Muscle layer of duodenum (tissue), 2 donors: ENCODE measurements at regions not wholly inside any gene's neighbourhood (a gene's known extent, or its start where the extent isn't known, plus 50 kb on each side); places are given as distances from the start of the nearest gene placed in this dataset.

Experiments used
- H3K27ac ChIP-seq: one replicate; pipeline ENCODE4 v1.7.0; 2013; ENCODE audit warnings: mild to moderate bottlenecking, low read length
- H3K27me3 ChIP-seq: one replicate; pipeline ENCODE4 v1.7.0; 2013; ENCODE audit warnings: low read depth, mild to moderate bottlenecking, control low read depth, low read length
- H3K36me3 ChIP-seq, 2 donors: one replicate each; pipeline ENCODE4 v1.7.0; 2013; ENCODE audit warnings: low read length in 2 of 2, control low read depth in 1 of 2, mild to moderate bottlenecking in 1 of 2; ENCODE audit not compliant: insufficient read depth in 2 of 2, control insufficient read depth in 1 of 2
- H3K4me1 ChIP-seq, 2 donors: one replicate each; pipeline ENCODE4 v1.7.0; 2013; ENCODE audit warnings: low read length in 2 of 2, mild to moderate bottlenecking in 2 of 2, control low read depth in 1 of 2, moderate library complexity in 1 of 2; ENCODE audit not compliant: insufficient read depth in 2 of 2, control insufficient read depth in 1 of 2
- H3K4me3 ChIP-seq, 2 donors: one replicate each; pipeline ENCODE4 v1.7.0; 2013; ENCODE audit warnings: low read length in 2 of 2, low read depth in 1 of 2, mild to moderate bottlenecking in 1 of 2
- H3K9me3 ChIP-seq, 2 donors: one replicate each; pipeline ENCODE4 v1.7.0; 2013; ENCODE audit warnings: low read length in 2 of 2, control low read depth in 1 of 2, mild to moderate bottlenecking in 1 of 2; ENCODE audit not compliant: control insufficient read depth in 1 of 2
- donor health status: healthy.

DNA sequence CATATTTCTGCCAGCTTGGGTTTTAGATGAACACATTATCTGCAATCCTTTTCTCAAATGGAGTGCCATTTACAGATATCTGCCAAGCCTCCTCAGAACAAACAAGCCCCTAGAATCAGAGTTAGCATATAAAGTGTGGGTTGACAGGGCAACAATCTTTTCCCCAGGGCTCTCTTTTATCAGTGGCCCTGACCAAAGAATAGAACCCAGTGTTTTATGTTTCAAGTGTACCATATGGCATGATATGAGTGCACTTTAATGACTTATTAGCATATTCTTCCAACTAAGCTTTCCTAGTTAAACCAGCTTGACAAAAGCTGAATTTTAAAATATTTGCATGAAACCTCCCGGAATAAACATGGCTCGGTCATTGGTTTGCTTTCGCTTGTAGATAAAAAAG, 57.3 kb downstream of the EVX1 start:
- no peaks in the 10 kb centered on the region for H3K27me3 ChIP-seq
- H3K4me3 ChIP-seq: no peak overlapping the region
- no peaks in the 10 kb centered on the region for H3K4me1 ChIP-seq
- no peak overlapping the region for H3K27ac ChIP-seq
- H3K36me3 ChIP-seq: no peaks in the 10 kb centered on the region
- H3K9me3 ChIP-seq: no peaks in the 10 kb centered on the region

DNA sequence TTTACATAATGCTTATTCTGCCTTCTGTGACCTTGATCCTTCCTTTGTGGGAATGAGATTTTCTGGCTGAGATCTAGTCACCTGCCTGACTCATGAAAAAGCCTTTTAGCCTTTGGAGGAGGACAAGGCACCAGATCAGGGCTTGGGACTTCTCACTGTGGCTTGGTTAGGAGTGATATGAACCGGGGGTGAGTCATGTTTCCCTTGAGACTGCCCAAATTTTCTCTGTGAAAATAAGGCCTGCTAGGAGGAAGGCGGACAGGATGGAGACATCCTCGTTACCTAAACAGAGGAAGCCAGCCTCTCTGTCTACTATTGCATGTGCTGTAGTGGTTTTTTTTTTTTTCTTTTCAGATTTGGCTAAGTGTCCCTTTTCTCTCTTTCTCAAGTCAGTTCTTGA, 57.8 kb downstream of the EVX1 start:
- Histone ChIP-seq H3K27me3 (no peaks in the 10 kb centered on the region), H3K4me3 (no peak overlapping the region), H3K4me1 (no peaks in the 10 kb centered on the region), H3K36me3 (no peaks in the 10 kb centered on the region), H3K9me3 (no peaks in the 10 kb centered on the region), H3K27ac (no peak overlapping the region)

DNA sequence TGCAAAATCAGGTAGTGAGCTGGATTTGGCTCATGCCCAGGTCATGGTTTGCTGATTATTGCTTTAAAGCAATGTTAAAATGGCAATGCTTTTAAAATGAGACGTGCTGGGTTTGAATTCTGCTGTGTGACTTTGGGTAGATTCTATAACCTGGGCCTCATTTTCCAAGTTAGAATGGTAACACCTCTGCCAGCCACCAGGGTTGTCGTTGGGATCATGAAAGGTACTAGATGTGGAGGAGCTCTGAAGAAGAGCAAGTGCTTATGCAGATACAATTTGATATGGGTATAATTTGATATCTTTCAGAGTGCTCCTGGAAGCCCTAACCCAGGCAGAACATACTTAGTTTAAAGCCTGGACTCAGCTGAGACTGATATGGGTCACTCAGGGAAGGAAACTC, 60.0 kb downstream of the EVX1 start:
- H3K4me3 ChIP-seq: no peak overlapping the region

DNA sequence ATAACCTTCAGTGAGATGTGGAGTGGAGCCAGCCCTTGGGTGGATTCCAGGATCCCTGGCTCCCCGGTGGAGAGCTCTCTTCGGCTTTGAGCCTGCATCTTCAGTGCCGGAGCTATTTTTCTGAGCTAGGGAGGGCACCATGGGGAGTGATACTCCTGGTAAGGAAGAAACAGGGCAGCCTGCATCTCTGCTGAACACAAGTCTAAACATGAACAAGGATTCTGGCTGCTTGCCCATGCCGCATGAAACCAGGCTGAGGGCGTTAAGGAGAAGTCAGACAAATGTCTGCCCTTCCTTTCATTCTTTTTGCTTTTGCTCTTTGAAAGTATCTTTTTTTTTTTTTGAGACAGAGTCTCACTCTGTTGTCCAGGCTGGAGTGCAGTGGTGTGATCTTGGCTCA, 60.4 kb downstream of the EVX1 start:
- H3K4me3 ChIP-seq: no peak overlapping the region
- no peaks in the 10 kb centered on the region for H3K27me3 ChIP-seq
- H3K36me3 ChIP-seq: no peaks in the 10 kb centered on the region
- no peak overlapping the region for H3K27ac ChIP-seq
- no peaks in the 10 kb centered on the region for H3K9me3 ChIP-seq
- no peaks in the 10 kb centered on the region for H3K4me1 ChIP-seq

More for the DNA sequence above, 60.0 kb downstream of the EVX1 start:
- Histone ChIP-seq H3K27me3 (no peaks in the 10 kb centered on the region), H3K4me1 (no peaks in the 10 kb centered on the region), H3K27ac (no peak overlapping the region), H3K9me3 (no peaks in the 10 kb centered on the region), H3K36me3 (no peaks in the 10 kb centered on the region)

DNA sequence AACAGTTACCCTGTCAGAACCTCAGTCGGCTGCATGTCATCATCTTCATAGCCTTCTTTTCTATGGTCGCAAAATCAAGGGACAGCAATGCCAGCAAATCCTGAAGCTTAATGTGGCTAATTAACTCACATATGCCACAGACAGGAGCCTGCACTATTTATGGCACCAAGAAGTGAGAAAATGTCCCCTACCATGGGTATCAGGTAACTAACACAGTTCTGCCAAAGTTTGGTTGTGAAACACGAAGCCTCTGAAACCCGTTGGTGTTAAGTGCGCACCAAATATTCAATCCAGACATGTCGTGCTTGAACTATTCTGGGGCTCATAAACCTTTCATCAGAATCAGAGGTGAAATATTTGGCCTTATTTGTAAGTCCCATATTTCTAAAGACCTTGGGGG, 63.3 kb downstream of the EVX1 start:
- no peak overlapping the region for H3K27ac ChIP-seq
- H3K27me3 ChIP-seq: no peaks in the 10 kb centered on the region
- H3K4me3 ChIP-seq: no peak overlapping the region
- H3K4me1 ChIP-seq: no peaks in the 10 kb centered on the region
- no peaks in the 10 kb centered on the region for H3K36me3 ChIP-seq
- no peaks in the 10 kb centered on the region for H3K9me3 ChIP-seq

DNA sequence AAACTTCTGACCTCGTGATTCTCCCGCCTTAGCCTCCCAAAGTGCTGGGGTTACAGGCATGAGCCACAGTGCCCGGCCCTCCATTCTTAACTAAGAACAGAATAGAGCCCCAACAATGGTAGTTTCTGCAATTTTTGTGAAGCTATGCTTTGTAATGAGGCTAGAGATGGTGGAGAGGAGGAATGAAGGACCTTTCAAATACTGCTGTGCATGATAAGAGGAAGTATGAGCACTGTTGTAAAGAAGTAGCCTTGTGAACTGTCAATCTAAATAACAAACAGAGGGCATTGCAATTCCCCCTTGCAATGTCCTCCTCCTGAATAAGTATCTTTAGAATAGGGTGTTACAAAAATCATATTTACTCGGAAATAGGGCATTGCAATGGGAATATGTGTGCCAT, 70.2 kb downstream of the EVX1 start:
- no peak overlapping the region for H3K27ac ChIP-seq
- no peak overlapping the region for H3K4me3 ChIP-seq
- H3K36me3 ChIP-seq: no peaks in the 10 kb centered on the region
- H3K4me1 ChIP-seq: no peaks in the 10 kb centered on the region
- no peaks in the 10 kb centered on the region for H3K27me3 ChIP-seq
- H3K9me3 ChIP-seq: no peaks in the 10 kb centered on the region

DNA sequence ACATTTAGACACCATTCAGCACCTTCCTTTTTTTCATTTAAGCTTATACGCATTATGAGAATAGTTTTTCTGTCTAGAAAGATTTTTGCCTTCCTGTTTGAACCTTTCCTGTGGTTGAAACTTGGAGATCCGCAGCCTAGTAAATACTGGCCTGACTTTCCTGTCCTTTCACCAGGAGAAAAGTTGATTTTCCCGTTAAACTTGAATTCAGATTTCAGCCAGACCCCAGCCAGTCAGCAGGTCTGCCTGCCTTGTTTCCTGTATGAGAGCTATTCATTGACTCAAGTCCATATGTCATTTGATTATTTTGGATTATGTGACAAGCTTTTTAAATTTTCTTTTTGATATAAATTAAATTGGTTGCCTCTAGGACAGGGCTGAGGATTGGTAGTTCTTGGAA, 71.5 kb downstream of the EVX1 start:
- Histone ChIP-seq H3K36me3 (no peaks in the 10 kb centered on the region), H3K9me3 (peaks cover 0 to 5% of the 10 kb centered on the region in 2 donors), H3K4me3 (no peak overlapping the region), H3K27ac (no peak overlapping the region), H3K27me3 (no peaks in the 10 kb centered on the region), H3K4me1 (no peaks in the 10 kb centered on the region)

DNA sequence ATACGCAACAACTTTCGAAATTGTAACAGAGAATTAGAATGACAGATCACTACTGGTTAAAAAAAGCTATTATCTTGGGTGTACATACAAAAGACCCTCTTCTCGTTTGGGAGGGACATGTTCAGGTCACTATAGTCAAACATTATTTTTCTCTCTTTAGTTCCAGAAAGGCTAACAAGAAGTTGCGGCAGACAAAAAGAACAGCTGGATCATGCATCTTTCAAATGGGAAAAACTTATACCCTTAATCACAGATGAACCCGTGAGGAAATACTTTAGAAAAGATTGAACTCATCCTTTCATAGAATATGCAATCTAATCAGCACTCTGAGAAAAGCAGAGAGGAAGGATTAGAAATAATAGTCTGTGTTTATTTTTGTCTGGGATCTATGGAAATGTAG, 72.5 kb downstream of the EVX1 start:
- H3K4me3 ChIP-seq: no peak overlapping the region
- H3K9me3 ChIP-seq: peaks cover 0 to 5% of the 10 kb centered on the region in 2 donors
- H3K27me3 ChIP-seq: no peaks in the 10 kb centered on the region
- H3K27ac ChIP-seq: no peak overlapping the region
- H3K4me1 ChIP-seq: no peaks in the 10 kb centered on the region
- no peaks in the 10 kb centered on the region for H3K36me3 ChIP-seq

DNA sequence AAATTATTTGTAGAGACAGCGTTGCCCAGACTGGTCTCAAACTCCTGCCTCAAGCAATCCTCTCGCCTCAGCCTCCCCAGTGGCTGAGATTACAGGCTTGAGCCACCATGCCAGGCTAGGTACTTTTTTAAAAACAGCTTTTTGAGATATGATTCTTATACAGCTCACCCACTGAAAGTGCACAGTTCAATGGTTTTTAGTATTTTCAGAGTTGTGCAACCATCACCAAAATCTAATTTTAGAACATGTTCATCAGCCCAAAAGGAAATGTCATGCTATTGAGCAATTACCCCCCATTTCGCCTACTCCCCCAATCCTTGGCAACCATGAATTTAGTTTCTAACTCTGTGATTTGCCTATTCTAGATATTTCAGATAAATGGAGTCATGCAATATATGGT, 73.7 kb downstream of the EVX1 start:
- Histone ChIP-seq H3K4me1 (no peaks in the 10 kb centered on the region), H3K27ac (no peak overlapping the region), H3K36me3 (no peaks in the 10 kb centered on the region), H3K4me3 (no peak overlapping the region), H3K27me3 (no peaks in the 10 kb centered on the region), H3K9me3 (peaks cover 0 to 5% of the 10 kb centered on the region in 2 donors)

DNA sequence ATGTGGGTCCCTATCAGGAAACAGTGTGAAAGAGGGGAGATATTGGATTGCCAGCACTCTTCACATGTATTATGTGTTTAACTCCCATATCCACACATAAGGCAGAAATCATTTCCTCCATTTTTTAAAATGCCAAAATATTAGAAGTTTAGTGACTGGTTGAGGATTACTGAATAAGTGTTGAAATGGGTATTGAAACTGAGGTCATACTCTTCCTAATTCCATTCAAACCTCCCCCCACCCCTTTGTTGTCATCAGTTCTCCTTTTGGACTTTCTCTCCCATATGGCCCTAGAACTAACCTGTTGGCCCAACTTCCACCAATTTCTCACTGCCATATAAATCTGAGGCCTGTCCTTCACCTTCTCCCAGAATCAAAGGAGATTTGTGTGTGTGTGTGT, 81.6 kb downstream of the EVX1 start:
- H3K27ac ChIP-seq: no peak overlapping the region
- no peaks in the 10 kb centered on the region for H3K36me3 ChIP-seq
- no peaks in the 10 kb centered on the region for H3K27me3 ChIP-seq
- no peaks in the 10 kb centered on the region for H3K9me3 ChIP-seq
- H3K4me1 ChIP-seq: no peaks in the 10 kb centered on the region
- H3K4me3 ChIP-seq: no peak overlapping the region

DNA sequence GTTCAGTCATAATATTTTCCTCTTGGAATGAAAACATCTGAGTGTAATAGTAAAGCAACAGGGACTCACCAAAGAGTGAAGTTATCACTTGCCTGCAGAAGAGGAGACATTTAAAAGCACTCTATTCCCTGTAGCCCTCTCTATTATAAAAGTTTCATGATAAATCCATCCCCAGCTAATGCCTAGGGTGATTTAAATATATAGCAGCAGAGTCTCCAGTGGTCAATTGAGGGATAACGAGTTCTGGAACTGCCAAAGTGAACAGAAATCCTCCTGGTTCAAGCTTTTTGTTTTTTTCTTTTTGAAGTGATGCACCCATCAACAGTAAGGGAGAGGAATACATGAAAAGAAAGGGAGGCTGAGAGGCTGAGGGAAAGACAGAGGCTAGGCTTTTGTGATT, 87.3 kb downstream of the EVX1 start:
- H3K9me3 ChIP-seq: peaks cover 4 to 12% of the 10 kb centered on the region in 2 donors
- no peak overlapping the region for H3K4me3 ChIP-seq
- no peak overlapping the region for H3K27ac ChIP-seq
- H3K27me3 ChIP-seq: no peaks in the 10 kb centered on the region
- H3K4me1 ChIP-seq: no peaks in the 10 kb centered on the region
- no peaks in the 10 kb centered on the region for H3K36me3 ChIP-seq

DNA sequence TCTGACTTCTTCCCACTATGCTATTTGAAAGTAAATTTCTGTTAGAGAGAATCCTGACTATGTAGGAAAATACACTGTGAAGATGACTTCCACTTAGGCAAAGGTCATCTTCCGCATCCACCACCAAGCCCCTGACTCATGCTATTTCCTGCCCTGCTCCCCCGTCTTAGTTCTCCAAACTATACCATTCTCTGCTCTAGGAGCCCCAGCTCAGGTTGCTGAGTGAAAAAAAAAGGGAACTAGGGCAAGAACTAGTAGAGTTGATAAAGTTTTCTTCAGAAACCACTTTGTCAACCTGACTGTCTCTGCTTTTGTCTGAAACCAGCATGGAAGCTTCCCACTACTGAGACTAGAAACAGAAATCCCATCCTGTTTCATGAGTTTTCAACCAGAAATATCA, 96.9 kb downstream of the EVX1 start:
- Histone ChIP-seq H3K36me3 (no peaks in the 10 kb centered on the region), H3K27me3 (no peaks in the 10 kb centered on the region), H3K4me3 (no peak overlapping the region), H3K9me3 (no peaks in the 10 kb centered on the region), H3K27ac (no peak overlapping the region), H3K4me1 (no peaks in the 10 kb centered on the region)
